GM19328 (cell line): ENCODE measurements at regions not wholly inside any gene's neighbourhood (a gene's known extent, or its start where the extent isn't known, plus 50 kb on each side); places are given as distances from the start of the nearest gene placed in this dataset.
A peak's percentile ranks its signal among the peaks of the same experiment; 100 is the strongest.
"Not testable (repeated sequence)": the region's sequence is repeated elsewhere in the genome, so short reads cannot be mapped to it uniquely, and the experiment has no call there.

Source experiments
- ATAC-seq: cut with Tn5 transposase; IDR thresholded peaks from one replicate; pipeline ENCODE4 v1.9.1; 2021; ENCODE audit warnings: mild to moderate bottlenecking, moderate library complexity; ENCODE audit not compliant: unreplicated experiment

DNA sequence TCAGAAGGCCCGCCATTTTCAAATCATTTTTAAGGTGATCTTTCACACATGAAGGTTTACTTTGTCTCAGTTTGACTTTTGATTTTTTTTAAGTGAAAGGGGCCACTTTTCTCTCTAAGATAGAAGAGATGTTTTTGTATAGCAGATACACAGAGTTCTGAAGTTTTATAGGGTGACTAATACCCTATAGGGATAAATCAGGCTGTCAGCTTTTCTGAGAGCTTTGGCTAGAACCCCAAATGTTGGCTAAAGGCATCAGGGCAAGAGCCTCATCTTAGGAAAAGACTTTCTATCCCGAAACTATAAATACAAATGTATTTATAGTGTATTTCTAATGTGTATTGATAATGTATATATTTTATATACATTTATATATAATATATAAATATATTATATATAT is 181.4 kb downstream of the TBX18 start:
- ATAC-seq = no peak

DNA sequence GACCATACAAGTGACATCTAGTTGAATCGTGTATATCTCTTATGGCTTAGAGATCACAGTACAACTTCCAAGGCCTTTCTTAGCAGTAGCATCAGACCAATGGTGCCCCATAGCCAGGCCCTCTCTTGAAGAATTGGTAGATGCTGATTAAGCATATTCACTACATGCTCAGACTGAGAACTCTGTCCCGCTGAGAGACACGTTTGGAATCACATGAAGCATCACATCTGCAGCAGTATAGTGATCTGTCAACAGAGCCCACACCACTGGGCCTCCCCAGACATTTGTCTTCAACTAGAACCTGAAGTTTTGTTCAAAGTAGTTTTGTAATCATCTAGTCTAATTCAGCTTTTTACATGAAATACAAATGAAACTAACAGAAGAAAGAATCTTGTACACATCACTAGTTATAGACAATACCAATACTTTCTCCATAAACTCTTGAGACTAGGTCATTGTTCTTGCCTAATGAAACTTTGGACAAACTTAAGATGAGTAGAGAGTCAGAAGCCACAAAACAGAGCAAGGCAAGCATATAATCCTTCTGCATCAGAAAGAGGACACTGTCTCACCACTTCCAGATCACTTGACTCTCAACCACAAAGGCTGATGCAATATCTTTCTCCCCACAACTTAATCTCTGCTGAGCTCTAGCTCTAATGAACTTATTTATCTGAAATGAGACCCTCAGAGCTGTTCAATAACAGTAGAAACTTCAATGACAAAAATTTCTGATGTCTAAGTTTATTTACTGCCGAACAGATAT is 182.7 kb downstream of the TBX18 start:
- ATAC-seq = no peak

DNA sequence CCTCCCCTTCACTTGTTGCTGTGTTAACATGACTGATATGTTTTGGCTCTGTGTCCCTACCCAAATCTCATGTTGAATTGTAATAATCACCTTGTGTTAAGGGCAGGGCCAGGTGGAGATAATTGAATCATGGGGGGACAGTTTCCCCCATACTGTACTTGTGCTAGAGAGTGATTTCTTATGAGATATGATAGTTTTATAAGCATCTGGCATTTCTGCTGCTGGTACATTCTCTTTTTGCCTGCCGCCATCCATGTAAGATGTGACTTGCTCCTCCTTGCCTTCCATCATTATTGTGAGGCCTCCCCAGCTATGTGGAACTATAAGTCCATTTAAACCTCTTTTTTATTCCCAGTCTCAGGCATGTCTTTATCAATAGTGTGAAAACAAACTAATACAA is 185.0 kb downstream of the TBX18 start:
- no peak for ATAC-seq

DNA sequence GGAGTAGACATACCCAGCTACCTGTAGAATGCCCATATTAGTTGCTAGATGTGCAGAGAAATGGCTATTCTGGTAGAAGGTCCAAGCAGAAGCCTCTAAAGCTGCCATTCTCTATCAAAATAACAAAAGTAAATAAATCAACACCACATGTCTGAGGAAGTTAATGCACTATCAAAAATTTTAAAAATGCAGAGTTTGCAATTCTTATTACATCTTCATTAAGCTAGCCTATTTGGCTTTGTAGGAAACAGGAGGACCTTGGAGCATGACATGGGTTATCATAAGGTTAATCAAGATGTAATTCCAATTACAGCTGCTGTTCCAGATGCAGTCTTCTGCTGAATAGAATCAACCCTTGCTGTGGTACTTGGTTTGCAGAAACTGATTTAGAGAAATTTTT is 188.4 kb downstream of the TBX18 start:
- ATAC-seq = no peak

DNA sequence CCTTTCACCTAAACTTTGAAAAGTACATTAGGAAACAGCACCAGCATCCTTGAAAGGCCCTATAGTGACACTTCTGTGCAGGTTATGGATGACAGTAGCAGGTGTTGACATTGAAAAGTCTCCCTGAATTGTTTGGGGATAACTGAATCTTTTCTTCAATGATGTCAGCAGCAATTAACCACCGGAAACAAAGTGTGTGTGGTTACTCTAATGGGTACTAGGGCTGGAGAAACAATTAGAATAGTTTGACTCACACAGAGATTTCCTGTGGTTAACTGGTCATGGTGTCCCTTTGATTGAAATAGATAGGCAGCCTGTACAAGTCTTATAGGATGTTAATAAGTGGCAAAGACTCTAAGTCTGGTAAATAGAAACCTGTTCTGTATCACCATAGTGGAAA is 189.1 kb downstream of the TBX18 start:
- peak; percentile 80 for ATAC-seq

DNA sequence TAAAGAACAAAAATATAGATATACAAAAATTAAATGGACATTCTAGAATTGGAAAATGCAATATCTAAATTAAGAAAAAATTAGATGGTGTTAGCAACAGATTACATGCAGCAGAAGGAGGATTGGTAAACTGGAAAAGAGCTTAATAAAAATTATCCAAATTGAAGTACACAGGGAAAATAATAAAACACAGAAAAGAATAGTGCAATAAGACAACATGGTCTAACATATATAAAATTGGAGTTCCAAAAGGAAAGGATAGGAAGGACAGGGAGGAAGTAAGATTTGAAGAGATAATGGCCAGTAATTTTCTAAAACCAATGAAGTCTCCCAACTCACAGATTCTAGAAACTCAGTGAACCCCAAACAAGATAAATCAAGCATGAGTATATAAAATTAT is 194.5 kb downstream of the TBX18 start:
- no peak for ATAC-seq

DNA sequence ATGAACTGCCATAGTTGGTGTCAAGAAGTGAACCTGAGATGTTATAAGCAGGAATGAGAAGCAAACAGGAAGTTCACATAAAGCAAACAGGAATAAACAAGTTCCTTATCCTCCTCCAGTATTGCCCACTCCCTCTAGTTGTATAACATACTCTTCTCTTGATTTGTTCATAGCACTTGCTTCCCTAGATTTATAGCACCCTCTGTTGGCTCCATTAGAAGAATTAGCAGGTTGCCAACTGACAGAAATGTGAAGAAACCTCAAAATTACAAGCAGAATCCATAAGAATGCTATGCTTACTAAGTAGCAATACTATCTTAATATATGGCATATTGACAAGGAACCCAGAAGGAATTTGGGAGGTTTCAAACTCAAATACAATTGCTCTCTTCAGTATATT is 195.4 kb downstream of the TBX18 start:
- no peak for ATAC-seq

DNA sequence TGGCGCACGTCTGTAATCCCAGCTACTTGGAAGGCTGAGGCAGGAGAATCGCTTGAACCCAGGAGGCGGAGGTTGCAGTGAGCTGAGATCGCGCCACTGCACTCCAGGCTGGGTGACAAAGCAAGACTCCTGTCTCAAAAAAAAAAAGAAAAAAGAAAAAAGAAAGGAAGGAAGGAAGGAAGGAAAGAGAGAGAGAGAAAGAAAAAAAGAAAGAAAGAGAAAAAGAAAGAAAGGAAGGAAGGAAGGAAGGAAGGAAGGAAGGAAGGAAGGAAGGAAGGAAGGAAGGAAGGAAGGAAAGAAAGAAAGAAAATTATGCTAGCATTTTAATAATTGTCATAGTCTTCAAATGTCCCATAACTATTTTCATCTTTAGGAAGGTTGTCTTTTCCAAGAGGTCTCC is 198.7 kb downstream of the TBX18 start:
- not testable (repeated sequence) for ATAC-seq

DNA sequence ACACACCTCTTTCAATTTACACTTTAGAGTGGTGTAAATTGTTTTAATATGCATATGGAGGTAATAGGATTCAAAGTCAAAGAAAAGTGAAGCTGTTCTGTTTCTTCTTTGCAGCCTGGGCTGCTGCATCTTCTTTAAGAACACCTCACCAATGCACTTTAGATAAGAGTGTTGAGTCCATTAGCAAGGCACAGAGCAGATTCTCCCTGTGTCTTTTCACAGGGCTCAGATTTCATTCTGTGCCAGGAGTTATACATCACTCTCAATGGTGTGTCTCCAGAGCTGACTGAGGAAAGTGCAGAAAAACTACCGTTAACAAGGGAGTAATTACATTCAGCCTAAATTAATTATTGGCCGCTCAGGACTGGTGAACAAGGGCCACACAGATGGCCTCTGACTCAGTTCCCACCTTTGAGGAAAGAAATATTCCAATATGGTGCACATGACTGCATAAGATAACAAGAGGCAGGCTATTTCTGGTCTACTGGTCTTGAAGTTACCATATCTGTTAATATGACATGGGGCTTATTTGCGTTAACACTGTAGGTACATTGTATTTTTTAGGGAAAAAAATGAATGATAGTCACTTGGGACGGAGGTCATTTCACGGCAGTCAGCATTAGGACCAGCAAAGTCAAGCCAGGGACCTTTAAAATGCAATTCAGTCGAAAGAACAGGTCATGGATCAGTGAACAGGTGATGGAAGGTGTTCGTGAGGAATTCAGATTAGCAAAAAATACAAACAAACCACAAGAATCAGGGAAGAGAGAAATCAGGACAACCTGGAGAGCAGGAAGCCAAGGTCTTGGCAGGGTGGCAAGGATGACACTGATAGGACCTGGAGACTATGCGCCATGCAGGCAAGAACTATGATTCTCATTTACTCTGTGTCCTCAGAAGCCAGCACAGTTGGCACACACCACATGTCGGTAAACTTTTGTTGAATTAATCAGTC is 203.7 kb downstream of the TBX18 start:
- ATAC-seq = no peak

DNA sequence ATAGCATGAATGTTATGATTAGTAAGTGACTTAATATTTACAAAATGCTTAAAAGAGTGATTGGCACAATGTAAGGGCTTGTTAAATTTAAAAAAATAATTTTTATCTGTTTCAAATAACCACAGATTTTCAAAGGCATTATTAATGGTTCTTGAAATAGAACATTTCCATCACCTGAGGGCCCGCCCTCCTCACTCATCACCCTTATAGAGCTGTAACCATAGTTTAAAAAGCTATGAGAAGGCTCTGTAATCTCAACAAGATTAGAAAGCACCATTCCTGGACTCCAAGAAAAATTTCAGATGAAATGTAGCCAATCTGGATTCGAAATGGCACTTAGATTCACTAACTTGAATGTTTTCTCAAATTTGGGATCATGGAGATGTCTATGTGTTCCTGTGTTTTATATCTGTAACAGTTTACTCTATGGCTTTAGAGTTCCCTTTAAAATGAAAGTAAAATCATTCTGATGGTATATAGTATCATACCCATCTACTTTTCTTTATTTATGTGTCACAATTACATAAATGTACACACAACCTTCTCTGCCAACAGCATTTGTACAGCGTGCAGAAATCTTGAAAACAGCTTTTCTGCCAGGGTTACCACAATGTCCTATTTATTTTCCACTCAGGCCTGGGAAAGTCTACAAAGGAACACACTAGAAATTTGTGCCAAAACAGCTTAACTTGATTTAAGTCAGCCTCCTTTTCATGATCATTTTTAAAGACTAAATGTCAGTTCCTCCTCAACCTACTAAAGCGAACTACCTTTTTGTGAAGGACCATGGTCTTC is 207.7 kb downstream of the TBX18 start:
- ATAC-seq = no peak

DNA sequence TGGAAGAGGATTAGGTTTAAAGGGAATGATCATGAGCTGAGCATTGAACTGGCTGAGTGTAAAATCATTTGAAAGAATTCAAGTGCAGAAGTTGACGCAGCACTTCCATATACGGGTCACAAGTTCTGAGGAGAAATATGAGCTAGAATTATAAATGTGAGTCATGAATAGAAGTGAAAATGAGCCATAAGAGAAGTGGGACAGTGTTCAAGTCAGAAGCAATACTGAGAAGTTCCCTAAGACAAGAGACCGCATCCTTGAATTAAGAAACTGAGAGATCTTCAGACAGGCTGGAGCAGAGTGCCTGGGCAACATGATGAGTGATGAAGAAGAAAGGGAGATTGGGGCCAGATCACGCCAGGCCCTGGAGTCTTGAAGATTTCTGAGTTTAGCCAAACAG is 209.7 kb downstream of the TBX18 start:
- ATAC-seq = no peak

DNA sequence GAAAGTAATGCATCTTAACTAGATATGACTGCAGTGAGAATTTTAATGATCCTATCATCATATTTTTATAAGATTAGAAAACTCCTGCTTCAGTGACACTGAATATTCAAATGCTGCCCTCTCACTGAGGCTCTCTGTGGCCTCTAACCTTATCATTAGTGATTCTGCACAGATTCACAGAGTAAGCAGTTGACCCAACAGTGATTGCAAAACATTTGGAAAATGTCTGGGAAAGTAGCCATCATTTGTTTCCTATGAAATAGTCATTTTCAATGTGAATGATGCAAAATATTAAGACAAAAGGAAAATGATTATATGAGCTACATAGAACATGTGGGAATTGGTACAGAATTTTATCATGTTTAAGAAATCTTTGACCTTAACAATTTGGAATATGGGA is 210.3 kb downstream of the TBX18 start:
- ATAC-seq = no peak

DNA sequence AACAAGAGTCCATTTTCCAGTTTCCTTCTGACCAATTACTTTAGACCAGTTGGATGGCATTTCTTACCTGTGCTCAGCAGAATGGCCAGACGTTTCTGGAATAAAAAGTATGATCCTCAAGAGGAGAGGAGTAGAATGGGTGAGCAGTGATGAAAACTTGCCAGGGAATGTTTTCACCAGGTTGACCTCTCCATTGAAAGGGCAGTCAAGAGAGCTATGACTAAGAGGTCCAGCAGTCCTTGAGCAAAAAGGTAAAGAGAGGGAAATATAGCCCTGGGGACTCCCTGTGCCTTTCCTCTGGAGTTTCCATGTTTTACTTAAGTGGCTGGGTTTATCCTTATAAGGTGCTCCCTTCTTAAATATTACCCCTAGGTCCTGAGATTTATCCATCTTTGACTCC is 210.9 kb downstream of the TBX18 start:
- ATAC-seq = no peak

DNA sequence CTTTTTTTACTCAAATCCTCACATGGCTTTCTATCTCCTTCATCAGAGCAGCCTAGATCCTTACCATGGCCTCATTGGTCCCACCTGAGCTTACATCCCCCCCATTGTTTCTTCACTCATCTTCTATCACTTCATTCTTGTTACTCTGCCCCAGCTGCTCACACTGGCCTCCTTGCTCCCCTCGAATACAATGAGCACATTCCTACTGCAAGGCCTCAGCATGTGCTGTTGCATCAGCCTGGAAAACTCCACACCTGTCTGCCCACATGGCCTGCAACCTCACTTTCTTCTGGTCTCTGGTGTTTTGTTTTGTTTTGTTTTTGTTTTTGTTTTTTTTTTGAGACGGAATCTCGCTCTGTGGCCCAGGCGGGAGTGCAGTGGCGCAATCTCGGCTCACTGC is 212.6 kb downstream of the TBX18 start:
- no peak for ATAC-seq

DNA sequence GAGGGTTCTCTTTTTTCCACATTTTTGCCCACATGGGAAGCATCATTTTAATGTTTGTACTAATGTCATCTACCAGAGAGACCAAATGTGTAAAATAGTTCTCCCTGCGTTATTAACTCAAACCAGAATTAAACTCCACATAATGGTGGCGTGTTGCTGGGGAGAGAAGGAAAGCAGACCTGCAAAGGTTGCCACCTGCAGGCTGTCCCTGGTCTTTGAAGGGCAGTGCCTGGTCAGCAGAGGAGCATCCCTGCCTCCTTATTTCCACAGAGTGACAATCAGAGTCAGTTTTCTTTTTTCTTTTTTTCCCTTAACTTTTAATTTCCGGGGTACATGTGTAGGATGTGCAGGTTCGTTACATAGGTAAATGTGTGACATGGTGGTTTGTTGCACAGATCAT is 214.5 kb downstream of the TBX18 start:
- no peak for ATAC-seq

DNA sequence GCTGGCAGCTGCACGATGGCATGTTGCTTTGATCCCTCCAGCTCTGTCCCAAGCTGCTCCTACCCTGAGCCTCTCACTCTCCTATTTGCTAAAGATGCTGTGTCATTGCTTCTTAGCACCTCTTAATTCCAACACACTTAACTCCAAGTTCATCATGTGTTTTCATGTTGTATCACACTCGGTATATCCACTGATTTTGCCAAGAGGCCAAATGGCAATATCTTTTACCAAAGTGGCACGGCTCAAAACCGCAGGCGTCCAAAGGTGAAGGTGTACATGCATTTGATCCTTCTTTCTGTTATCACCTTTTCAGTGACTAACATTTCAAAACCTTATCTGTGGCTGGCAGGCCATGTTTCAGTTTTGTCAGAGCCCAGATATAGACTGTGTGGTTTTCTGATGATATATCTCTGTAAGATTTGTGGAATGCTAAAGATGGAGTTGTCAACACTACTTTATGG is 217.0 kb downstream of the TBX18 start:
- ATAC-seq = no peak

DNA sequence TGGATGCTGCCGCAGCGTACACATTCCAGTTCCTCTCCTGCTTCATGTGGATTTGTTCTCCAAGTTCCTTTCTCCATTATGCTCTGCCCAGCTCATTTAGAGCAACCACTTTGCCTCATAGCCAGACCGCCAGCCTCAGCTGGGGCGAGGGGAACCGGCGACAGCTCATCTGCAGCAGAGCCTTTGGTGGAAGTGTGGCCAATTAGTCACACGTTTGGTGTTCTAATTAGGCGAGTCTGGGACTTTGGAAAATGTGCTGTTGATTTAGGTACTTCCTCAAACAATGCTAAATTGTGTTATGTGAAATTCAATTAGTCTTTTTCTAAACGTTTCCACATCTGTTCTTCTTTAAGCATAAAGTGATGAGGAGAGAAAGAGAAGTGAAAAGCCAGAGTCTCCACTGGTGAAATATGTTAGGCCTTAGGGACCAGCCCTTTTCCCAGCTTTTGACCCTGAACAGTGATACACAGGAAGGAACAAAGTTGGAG is 217.9 kb downstream of the TBX18 start:
- ATAC-seq = no peak

DNA sequence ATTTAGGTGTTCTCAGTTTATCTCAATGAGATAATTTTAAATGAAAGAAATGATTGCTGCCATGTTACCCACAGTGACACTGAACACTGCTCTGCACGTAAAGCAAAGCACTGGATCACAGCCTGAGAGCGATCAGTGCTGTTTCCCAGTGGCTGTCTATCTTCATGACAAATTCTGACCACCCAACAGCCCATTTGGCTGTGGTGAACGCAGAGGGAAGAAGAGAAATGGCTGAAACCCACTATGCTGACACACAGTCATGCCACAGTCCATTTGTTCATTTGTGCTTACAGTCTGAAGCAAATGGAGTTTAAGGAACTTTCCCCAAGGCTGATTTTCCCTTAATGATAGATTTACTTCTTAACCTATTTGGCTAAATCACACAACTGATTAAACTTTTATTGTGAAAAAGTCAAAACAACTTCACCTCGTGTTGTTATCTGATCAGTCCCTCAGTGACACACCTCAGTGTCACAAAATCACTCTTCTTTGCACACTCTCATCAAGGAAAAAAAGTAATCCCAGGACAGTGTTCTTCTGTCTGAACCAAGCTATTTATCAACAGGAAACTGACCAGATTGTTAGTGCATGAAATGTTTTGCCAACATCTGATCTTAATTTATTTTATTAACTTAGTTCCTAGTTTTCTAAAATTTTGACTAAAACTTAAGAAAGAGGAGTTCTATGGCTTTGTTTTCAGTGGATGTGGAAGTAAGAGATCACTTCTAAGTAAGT is 225.1 kb downstream of the TBX18 start:
- no peak for ATAC-seq

DNA sequence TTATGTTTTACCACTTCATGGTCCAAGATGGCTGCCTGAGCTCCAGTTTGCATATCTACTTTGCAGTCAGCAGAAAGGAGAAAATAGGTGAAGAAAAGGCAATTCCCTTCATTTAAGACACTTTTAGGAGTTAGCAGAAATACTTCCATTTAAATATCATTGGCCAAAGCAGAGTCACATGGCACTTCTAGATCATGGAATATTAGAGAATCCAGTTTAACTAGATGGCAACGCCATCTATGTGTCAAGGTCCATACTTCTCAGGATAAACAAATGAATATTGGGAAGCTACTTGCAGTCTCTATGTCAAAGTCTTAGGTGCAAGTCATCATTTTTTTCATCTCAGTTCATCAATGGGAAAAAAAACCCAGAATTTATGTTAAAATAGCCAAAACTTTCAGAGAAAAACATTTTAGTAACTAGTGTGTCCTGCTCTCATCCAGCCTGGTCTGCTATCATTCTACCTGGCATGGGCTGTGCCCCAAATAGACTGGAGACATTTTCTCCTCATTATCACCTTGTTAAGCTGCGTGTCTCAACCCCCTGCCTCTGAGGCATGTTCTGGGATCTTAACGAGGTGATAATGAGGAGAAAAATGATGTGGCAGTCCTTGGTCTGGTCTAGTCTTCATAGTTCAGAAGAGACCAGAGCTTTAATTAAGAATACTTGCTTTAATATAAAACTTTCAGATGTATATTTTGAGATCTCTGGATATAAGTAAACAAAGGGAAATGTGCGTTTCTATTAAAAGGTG is 227.3 kb downstream of the TBX18 start:
- ATAC-seq = no peak

DNA sequence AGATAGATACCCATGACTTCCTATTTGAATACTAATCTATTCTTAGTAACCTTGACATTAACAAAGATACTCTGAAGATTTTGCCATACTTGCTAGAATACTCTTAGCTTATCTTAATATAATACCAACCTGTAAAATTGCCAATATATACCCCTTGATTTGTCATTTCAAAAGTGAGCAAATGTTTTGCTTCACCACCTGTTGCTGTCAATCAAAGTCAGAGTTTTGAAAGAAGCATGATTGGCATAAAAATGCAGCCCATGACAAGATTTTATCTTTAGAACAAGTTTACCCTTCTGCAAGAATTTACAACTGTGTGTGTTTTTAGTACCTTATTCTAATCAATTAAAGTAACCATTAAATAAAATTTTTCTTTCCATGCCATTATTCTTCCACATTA is 236.2 kb downstream of the TBX18 start:
- ATAC-seq = no peak
